Testis (tissue), 2 donors: ENCODE measurements at regions not wholly inside any gene's neighbourhood (a gene's known extent, or its start where the extent isn't known, plus 50 kb on each side); places are given as distances from the start of the nearest gene placed in this dataset.

ENCODE experiments used
- DNase-seq: peaks from one replicate; pipeline ENCODE4 v3.0.0-alpha.2; 2019
- H3K27ac ChIP-seq, 2 donors: fragments of 200-600 bp; sonication (generic); one replicate each; pipeline ENCODE4 v1.5.1; 2019
- H3K27me3 ChIP-seq: fragments of 200-600 bp; sonication (generic); one replicate; pipeline ENCODE4 v1.5.1; 2019
- H3K36me3 ChIP-seq: fragments of 200-600 bp; sonication (generic); one replicate; pipeline ENCODE4 v1.5.1; 2017; ENCODE audit warnings: low read depth; ENCODE audit errors: missing control alignments
- H3K4me1 ChIP-seq: fragments of 200-600 bp; sonication (generic); one replicate; pipeline ENCODE4 v1.5.1; 2019
- H3K4me3 ChIP-seq, 2 donors: fragments of 200-600 bp; sonication (generic); one replicate each; pipeline ENCODE4 v1.5.1; 2017 to 2019
- H3K9me3 ChIP-seq: fragments of 200-600 bp; sonication (generic); one replicate; pipeline ENCODE4 v1.5.1; 2017
- CTCF ChIP-seq, 3 experiments: fragments of 450-650 bp in 2 of 3; fragments of 200-600 bp in 1 of 3; sonication (generic) in 1 of 3; IDR thresholded peaks; one replicate each; pipeline ENCODE4 v1.5.1; 2016 to 2019; ENCODE audit warnings: antibody characterized with exemption in 3 of 3, mild to moderate bottlenecking in 2 of 3, moderate library complexity in 1 of 3
- POLR2A ChIP-seq: fragments of 450-650 bp; IDR thresholded peaks from one replicate; pipeline ENCODE4 v1.6.1; 2017; ENCODE audit warnings: antibody characterized with exemption, mild to moderate bottlenecking, moderate library complexity
- WGBS, 2 donors: methylation state at CpG; one replicate each; pipeline ENCODE4 v1.1.5; 2018; 5-methylcytosine and 5-hydroxymethylcytosine counted together
- intact Hi-C: fragments of 100-400 bp; cut with DNase I; formaldehyde crosslinking; loops from one replicate; pipeline ENCODE4 v1.15.1; 2023; ENCODE audit warnings: low total_unique reads

DNA sequence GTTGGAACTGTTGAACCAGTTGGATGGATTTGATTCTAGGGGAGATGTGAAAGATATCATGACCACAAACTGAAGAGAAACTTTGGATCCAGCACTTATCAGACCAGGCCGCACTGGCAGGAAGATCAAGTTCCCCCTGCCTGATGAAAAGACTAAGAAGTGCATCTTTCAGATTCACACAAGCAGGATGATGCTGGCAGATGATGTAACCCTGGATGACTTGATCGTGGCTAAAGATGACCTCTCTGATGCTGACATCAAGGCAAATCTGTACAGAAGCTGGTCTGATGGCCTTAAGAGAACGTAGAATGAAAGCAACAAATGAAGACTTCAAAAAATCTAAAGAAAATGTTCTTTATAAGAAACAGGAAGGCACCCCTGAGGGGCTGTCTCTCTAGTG is 72.8 kb upstream of the CDYL start:
- no peak for TF ChIP-seq POLR2A
- no peak for TF ChIP-seq CTCF (IDR thresholded peaks at IDR 0.05)
- WGBS, 2 donors, result 74 to 77% methylated on average over 3 of the region's 3 CpGs
- intact Hi-C loops, result no loop called here
- H3K9me3 ChIP-seq, result no peaks in the 10 kb centered on the region
- DNase-seq, result no peak
- H3K27me3 ChIP-seq, result no peaks in the 10 kb centered on the region
- no peak overlapping the region for H3K27ac ChIP-seq
- H3K4me3 ChIP-seq, result no peak overlapping the region
- no peaks in the 10 kb centered on the region for H3K36me3 ChIP-seq
- no peaks in the 10 kb centered on the region for H3K4me1 ChIP-seq

DNA sequence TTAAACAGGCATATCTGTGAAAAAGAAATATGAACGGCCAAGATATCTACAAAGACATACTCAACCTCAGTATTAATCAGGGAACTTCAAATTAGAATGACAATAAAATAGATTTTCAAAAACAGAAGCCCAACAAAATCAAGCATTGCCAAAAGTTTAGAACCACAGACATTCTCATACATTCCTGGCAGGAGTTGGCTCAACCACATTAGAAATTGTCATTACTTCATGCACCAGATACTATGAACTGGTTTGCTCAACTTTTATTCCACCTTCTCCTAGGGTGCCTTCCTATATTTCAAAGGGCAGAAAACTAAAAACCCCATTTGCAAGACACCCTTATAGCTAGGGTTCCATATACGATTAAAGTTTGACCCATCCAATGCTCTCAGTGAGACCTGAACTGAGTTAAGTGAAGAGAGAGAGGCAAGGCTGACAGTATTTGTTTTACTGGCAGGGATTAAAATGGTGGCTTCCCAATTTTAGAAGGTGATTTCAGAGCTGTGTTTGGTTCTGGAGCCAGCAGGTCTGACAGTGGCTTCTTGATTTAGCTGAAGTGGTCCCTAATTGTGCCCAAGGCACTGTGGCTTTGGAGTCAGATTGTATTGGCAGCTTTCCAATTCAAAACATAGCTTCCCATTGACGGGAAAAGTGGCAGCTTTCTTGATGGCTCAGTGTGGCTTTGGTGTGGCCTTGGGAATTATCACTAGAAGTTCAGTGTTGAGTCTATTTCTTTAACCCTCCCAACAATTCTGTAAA is 77.1 kb upstream of the CDYL start:
- 67 to 68% methylated on average over 3 of the region's 3 CpGs for WGBS, 2 donors
- TF ChIP-seq POLR2A (no peak), CTCF (IDR thresholded peaks at IDR 0.05) (no peak)
- intact Hi-C loops, result no loop called here
- Histone ChIP-seq H3K27me3 (no peaks in the 10 kb centered on the region), H3K27ac (no peak overlapping the region), H3K36me3 (no peaks in the 10 kb centered on the region), H3K4me3 (no peak overlapping the region), H3K9me3 (no peaks in the 10 kb centered on the region), H3K4me1 (no peaks in the 10 kb centered on the region)
- no peak for DNase-seq

- intact Hi-C loops, result no loop called here
- WGBS, 2 donors, result 55 to 74% methylated on average over 4 of the region's 4 CpGs
- no peak for DNase-seq
Observed at GRCh38 chr6:4693173-4693970, 82.8 kb upstream of the CDYL start.

DNA sequence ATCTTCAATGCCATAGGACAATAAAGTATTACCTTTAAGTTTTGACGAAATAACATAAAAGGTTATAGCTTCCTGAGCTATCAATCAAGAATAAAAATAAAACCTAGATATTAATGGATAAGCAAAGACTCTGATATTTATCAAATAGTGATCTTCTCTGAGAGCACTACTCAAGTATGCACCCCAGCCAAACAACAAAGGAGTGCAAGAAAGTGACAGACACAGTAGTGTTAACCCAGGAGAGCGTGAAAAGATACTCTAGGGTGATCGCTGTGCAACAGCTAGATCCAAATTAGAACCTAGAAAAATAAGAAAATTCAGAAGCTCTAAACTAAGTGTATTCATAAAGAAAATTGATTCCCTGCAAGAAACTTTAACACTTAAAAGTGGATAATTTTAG is 83.5 kb upstream of the CDYL start:
- WGBS, 2 donors, result 89 to 95% methylated on average over 3 of the region's 3 CpGs
- H3K9me3 ChIP-seq, result no peaks in the 10 kb centered on the region
- H3K36me3 ChIP-seq, result no peaks in the 10 kb centered on the region
- no peaks in the 10 kb centered on the region for H3K4me1 ChIP-seq
- no peak for TF ChIP-seq CTCF (IDR thresholded peaks at IDR 0.05)
- TF ChIP-seq POLR2A, result no peak
- H3K27me3 ChIP-seq, result no peaks in the 10 kb centered on the region
- no peak overlapping the region for H3K4me3 ChIP-seq
- no peak for DNase-seq
- intact Hi-C loops, result no loop called here
- H3K27ac ChIP-seq, result no peak overlapping the region

More at GRCh38 chr6:4693173-4693970, 82.8 kb upstream of the CDYL start:
- Histone ChIP-seq H3K4me3 (no peak overlapping the region), H3K27ac (no peak overlapping the region), H3K4me1 (no peaks in the 10 kb centered on the region), H3K27me3 (no peaks in the 10 kb centered on the region), H3K36me3 (no peaks in the 10 kb centered on the region), H3K9me3 (no peaks in the 10 kb centered on the region)
- TF ChIP-seq POLR2A (no peak), CTCF (IDR thresholded peaks at IDR 0.05) (no peak)
